Erythroblast (primary cell): ENCODE measurements at regions not wholly inside any gene's neighbourhood (a gene's known extent, or its start where the extent isn't known, plus 50 kb on each side); places are given as distances from the start of the nearest gene placed in this dataset.

Experiments
- GATA1 ChIP-seq: IDR thresholded peaks from 2 replicates; pipeline ENCODE4 v1.6.1; 2011; ENCODE audit warnings: low read depth, mild to moderate bottlenecking, control low read depth, low read length, moderate library complexity
- POLR2A ChIP-seq: IDR thresholded peaks from 2 replicates; pipeline ENCODE4 v1.6.1; 2011; ENCODE audit warnings: mild to moderate bottlenecking, low read length

DNA sequence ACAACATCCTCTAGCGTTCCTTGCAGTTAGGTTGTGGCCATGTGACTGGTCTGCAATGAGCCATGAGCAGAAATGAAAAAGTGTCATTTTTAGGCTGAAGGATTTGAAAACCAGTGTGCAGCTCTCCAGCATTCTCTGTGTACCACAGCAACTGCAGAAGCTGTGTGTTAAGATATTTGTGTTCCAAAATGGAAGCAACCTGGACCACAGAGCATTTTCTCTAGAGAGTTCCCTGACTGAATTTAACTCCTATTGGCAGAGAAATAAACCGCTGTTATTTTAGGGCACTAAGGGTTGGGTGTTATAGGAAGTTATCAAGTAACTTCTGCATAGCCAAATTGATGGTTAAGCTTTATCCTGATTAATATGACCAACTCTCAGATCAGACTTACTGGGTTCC is 257.2 kb upstream of the THUMPD2 start:
- TF ChIP-seq POLR2A (no peak), GATA1 (no peak)
